ENCODE measurements at regions not wholly inside any gene's neighbourhood (a gene's known extent, or its start where the extent isn't known, plus 50 kb on each side); places are given as distances from the start of the nearest gene placed in this dataset.

DNA sequence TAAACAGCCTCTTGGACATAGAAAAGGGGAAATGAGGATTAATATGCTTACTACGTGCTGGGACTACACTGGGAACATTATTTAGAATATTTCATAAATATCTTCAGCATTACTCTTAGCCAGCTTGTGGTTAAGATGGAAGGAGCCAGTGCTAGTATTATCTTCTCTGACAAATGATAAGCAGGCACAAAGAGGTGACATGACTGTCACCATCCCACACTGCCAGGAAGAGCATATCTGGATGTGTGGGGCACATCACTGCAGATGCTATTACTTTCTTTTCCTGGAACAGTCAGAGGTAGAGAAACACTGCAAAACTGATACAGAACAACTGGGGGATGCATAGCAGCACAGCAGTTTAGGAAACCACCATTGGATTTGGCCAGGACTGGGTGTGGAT lies 281.0 kb upstream of the TNC start:
- ChIA-PET CTCF (no interaction called here), POLR2A (interaction anchor here (0.5 kb wide), 1 partner anchor 366 kb away, joined by 3 read pairs; no protein-coding TSS in a partner anchor)
- Histone ChIP-seq H3K27me3 (ENCODE audit: control insufficient read depth, insufficient read depth, low read length) (no peaks in the 10 kb centered on the region), H3K36me3 (ENCODE audit: control insufficient read depth, insufficient read depth, low read length) (no peaks in the 10 kb centered on the region), H3K4me3 (ENCODE audit: low read depth, low read length) (no peak overlapping the region)
- TF ChIP-seq, protein P1, sequence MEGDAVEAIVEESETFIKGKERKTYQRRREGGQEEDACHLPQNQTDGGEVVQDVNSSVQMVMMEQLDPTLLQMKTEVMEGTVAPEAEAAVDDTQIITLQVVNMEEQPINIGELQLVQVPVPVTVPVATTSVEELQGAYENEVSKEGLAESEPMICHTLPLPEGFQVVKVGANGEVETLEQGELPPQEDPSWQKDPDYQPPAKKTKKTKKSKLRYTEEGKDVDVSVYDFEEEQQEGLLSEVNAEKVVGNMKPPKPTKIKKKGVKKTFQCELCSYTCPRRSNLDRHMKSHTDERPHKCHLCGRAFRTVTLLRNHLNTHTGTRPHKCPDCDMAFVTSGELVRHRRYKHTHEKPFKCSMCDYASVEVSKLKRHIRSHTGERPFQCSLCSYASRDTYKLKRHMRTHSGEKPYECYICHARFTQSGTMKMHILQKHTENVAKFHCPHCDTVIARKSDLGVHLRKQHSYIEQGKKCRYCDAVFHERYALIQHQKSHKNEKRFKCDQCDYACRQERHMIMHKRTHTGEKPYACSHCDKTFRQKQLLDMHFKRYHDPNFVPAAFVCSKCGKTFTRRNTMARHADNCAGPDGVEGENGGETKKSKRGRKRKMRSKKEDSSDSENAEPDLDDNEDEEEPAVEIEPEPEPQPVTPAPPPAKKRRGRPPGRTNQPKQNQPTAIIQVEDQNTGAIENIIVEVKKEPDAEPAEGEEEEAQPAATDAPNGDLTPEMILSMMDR (IDR thresholded peaks at IDR 0.05; ENCODE audit: insufficient read depth, low read depth, low read length), result no peak
- DNase-seq (ENCODE audit: low read depth), result no peak

DNA sequence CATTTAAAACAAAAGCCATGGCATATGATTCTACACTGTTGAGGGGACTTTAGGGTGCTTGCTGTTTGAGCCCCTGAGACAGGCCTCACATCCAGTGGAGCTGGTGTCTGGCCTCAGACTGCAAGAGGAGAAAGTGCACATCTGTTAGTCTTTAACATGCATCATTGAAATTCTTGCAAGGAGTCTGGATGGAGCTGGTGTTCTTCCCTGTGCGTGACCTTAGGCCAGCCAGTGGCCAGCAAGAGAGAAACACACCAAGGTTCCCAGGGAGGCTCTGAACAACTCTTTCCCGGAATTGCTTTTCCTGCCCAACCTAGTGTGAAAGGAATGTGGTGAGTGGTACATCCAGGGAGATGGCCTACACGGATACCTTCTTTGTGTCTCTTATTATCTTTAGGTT lies 282.8 kb upstream of the TNC start:
- TF ChIP-seq, protein P1 (IDR thresholded peaks at IDR 0.05; ENCODE audit: insufficient read depth, low read depth, low read length), result no peak
- H3K4me3 ChIP-seq (ENCODE audit: low read depth, low read length), result no peak overlapping the region
- ChIA-PET POLR2A (interaction anchor here (0.5 kb wide), 2 partner anchors 14 to 116 kb away, joined by 3 to 4 read pairs; no protein-coding TSS in a partner anchor), CTCF (interaction anchor here (0.5 to 1.8 kb wide), 3 partner anchors 11 to 381 kb away, joined by 3 to 4 read pairs (median 3); no protein-coding TSS in a partner anchor)
- no peaks in the 10 kb centered on the region for H3K27me3 ChIP-seq (ENCODE audit: control insufficient read depth, insufficient read depth, low read length)
- no peaks in the 10 kb centered on the region for H3K36me3 ChIP-seq (ENCODE audit: control insufficient read depth, insufficient read depth, low read length)
- peak; percentile 90 for DNase-seq (ENCODE audit: low read depth)

DNA sequence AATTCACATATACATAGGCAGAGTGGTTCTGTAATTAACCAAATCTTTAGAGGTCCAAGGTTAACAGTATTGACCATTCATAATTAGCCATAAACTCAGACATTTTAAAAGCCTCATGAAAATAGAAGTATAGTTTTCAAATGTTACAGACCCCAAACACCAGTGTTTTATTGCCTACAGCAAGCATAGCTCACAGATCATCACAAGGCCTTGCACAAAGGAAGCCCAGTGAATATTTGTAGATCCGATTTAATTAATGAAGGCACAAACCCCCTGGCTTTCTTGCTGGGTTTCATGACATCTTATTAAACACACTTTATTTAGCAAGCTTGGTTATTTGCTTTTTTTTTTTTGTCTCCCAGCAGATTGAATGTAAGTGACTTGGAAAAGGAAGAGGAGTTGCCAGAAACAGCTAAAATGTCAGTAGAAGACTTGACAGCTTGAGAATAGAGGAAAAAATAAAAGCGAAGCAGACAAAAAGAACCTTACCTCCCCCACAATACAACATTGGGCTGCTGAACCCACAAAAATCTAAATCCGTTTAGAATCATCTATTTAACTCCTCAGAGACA lies 283.9 kb upstream of the TNC start:
- ChIA-PET POLR2A (no interaction called here), CTCF (interaction anchor here (0.8 to 1.8 kb wide), 2 partner anchors 10 to 696 kb away, joined by 3 to 4 read pairs; no protein-coding TSS in a partner anchor)
- no peaks in the 10 kb centered on the region for H3K27me3 ChIP-seq (ENCODE audit: control insufficient read depth, insufficient read depth, low read length)
- no peak overlapping the region for H3K4me3 ChIP-seq (ENCODE audit: low read depth, low read length)
- H3K36me3 ChIP-seq (ENCODE audit: control insufficient read depth, insufficient read depth, low read length), result no peaks in the 10 kb centered on the region
- TF ChIP-seq, protein P1 (IDR thresholded peaks at IDR 0.05; ENCODE audit: insufficient read depth, low read depth, low read length), result no peak
- DNase-seq (ENCODE audit: low read depth), result no peak

DNA sequence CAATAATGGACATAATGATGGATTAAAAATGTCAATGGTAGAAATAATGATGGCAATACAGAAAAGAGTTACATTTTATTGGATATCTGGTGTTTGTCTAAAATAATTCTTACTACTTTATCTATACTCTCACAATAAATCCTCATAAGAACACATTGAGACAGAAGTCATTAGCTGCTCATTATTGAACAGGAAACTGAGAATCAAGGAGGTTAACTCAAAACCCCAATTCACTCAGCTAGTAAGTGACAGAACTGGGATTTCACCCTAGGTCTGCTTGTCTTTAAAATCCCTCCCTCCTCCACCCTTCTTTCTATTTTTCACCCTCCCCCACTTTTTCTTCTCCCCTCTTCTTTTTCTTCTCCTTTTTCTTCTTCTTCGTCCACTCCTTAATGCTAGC lies 285.8 kb upstream of the TNC start:
- Histone ChIP-seq H3K36me3 (ENCODE audit: control insufficient read depth, insufficient read depth, low read length) (no peaks in the 10 kb centered on the region), H3K27me3 (ENCODE audit: control insufficient read depth, insufficient read depth, low read length) (no peaks in the 10 kb centered on the region), H3K4me3 (ENCODE audit: low read depth, low read length) (no peak overlapping the region)
- no peak for DNase-seq (ENCODE audit: low read depth)
- TF ChIP-seq, protein P1 (IDR thresholded peaks at IDR 0.05; ENCODE audit: insufficient read depth, low read depth, low read length), result no peak
- CTCF ChIA-PET, result no interaction called here
- POLR2A ChIA-PET, result no interaction called here

DNA sequence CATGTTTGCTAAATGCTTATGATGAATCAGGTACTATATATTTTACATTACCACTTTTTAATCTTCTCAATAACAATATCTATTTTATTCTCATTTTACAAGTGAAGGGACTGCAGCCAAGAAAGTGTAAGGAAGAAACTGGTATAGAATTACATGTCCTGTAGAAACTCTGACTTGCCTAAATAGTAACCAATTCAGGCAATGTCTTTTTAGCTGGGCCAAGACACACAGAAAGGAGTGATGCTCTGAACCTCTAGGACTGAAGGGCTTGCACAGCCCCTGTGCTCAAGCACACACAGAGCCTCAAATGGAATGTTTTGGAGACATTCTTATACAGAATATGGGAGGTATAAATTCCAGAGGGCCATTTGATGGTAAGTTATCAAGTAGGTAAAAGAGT lies 286.4 kb upstream of the TNC start:
- TF ChIP-seq, protein P1 (IDR thresholded peaks at IDR 0.05; ENCODE audit: insufficient read depth, low read depth, low read length), result no peak
- DNase-seq (ENCODE audit: low read depth), result no peak
- Histone ChIP-seq H3K27me3 (ENCODE audit: control insufficient read depth, insufficient read depth, low read length) (no peaks in the 10 kb centered on the region), H3K36me3 (ENCODE audit: control insufficient read depth, insufficient read depth, low read length) (no peaks in the 10 kb centered on the region), H3K4me3 (ENCODE audit: low read depth, low read length) (no peak overlapping the region)
- CTCF ChIA-PET, result no interaction called here
- POLR2A ChIA-PET, result no interaction called here
